Esophagus muscularis mucosa (tissue), 4 donors: ENCODE measurements at regions not wholly inside any gene's neighbourhood (a gene's known extent, or its start where the extent isn't known, plus 50 kb on each side); places are given as distances from the start of the nearest gene placed in this dataset.

ENCODE experiments used
- CTCF ChIP-seq, 3 experiments: fragments of 200-600 bp in 2 of 3; fragments of 450-650 bp in 1 of 3; sonication (generic) in 2 of 3; IDR thresholded peaks; one replicate each; pipeline ENCODE4 v1.5.1; 2017 to 2019; ENCODE audit warnings: antibody characterized with exemption in 3 of 3, mild to moderate bottlenecking in 2 of 3, moderate library complexity in 1 of 3
- EP300 ChIP-seq: sonication (generic); formaldehyde crosslinking; IDR thresholded peaks from one replicate; pipeline ENCODE4 v1.6.1; 2017; ENCODE audit warnings: antibody characterized with exemption
- POLR2A ChIP-seq: fragments of 450-650 bp; IDR thresholded peaks from one replicate; pipeline ENCODE4 v1.6.1; 2017; ENCODE audit warnings: antibody characterized with exemption, moderate library complexity, mild to moderate bottlenecking, low read depth
- POLR2AphosphoS5 ChIP-seq, 2 donors: sonication (generic); formaldehyde crosslinking; IDR thresholded peaks; one replicate each; pipeline ENCODE4 v1.6.1; 2017; ENCODE audit warnings: antibody characterized with exemption in 2 of 2

- TF ChIP-seq CTCF (IDR thresholded peaks at IDR 0.05) (no peak), POLR2AphosphoS5 (IDR thresholded peaks at IDR 0.05) (no peak), EP300 (no peak), POLR2A (no peak)
Observed at GRCh38 chrX:578531-578930, 52.1 kb upstream of the SHOX start.
